BLaER1 (cell line): ENCODE measurements at regions not wholly inside any gene's neighbourhood (a gene's known extent, or its start where the extent isn't known, plus 50 kb on each side); places are given as distances from the start of the nearest gene placed in this dataset.
A peak's percentile ranks its signal among the peaks of the same experiment; 100 is the strongest.
"Not testable (repeated sequence)": the region's sequence is repeated elsewhere in the genome, so short reads cannot be mapped to it uniquely, and the experiment has no call there.

Source experiments
- H3K27ac ChIP-seq: shearing (Covaris generic); formaldehyde crosslinking; 2 replicates; pipeline ENCODE4 v1.8.1; 2022
- H3K27me3 ChIP-seq: shearing (Covaris generic); formaldehyde crosslinking; 2 replicates; pipeline ENCODE4 v1.8.1; 2022
- H3K36me3 ChIP-seq: shearing (Covaris generic); formaldehyde crosslinking; 2 replicates; pipeline ENCODE4 v1.8.1; 2022
- H3K4me1 ChIP-seq: shearing (Covaris generic); formaldehyde crosslinking; 2 replicates; pipeline ENCODE4 v1.8.1; 2022
- H3K4me2 ChIP-seq: shearing (Covaris generic); formaldehyde crosslinking; 2 replicates; pipeline ENCODE4 v1.8.1; 2022
- H3K4me3 ChIP-seq: shearing (Covaris generic); formaldehyde crosslinking; 2 replicates; pipeline ENCODE4 v1.8.1; 2022
- H3K9ac ChIP-seq: shearing (Covaris generic); formaldehyde crosslinking; 2 replicates; pipeline ENCODE4 v1.8.1; 2022
- H3K9me3 ChIP-seq: shearing (Covaris generic); formaldehyde crosslinking; 2 replicates; pipeline ENCODE4 v1.8.1; 2022
- H4K20me1 ChIP-seq: shearing (Covaris generic); formaldehyde crosslinking; 2 replicates; pipeline ENCODE4 v1.8.1; 2022
- Cebpa-rat ChIP-seq: shearing (Covaris generic); IDR thresholded peaks from 2 replicates; pipeline ENCODE4 v1.8.1; 2022

- Histone ChIP-seq H4K20me1 (no peaks in the 10 kb centered on the region), H3K4me3 (no peak overlapping the region), H3K27ac (no peak overlapping the region), H3K4me1 (no peaks in the 10 kb centered on the region), H3K9ac (no peak overlapping the region), H3K4me2 (no peak overlapping the region), H3K36me3 (peaks cover 9% of the 10 kb centered on the region; the same call in 1 of the 2 replicates), H3K27me3 (no peaks in the 10 kb centered on the region), H3K9me3 (peaks cover 26% of the 10 kb centered on the region)
- no peak for TF ChIP-seq Cebpa-rat
These were observed 217.1 kb upstream of the TRPC4 start for GRCh38 chr13:38086721-38087120.

- peaks cover 26% of the 10 kb centered on the region for H3K9me3 ChIP-seq
- TF ChIP-seq Cebpa-rat: no peak
- no peak overlapping the region for H3K4me2 ChIP-seq
- H3K9ac ChIP-seq: no peak overlapping the region
- peaks cover 9% of the 10 kb centered on the region; the same call in 1 of the 2 replicates for H3K36me3 ChIP-seq
- H3K4me3 ChIP-seq: no peak overlapping the region
- no peaks in the 10 kb centered on the region for H4K20me1 ChIP-seq
- no peaks in the 10 kb centered on the region for H3K4me1 ChIP-seq
- H3K27ac ChIP-seq: no peak overlapping the region
- H3K27me3 ChIP-seq: no peaks in the 10 kb centered on the region
These were observed 216.4 kb upstream of the TRPC4 start for GRCh38 chr13:38086013-38086412.

- Histone ChIP-seq H4K20me1 (no peaks in the 10 kb centered on the region), H3K27ac (no peak overlapping the region), H3K9ac (no peak overlapping the region), H3K4me2 (no peak overlapping the region), H3K4me1 (no peaks in the 10 kb centered on the region), H3K4me3 (no peak overlapping the region), H3K27me3 (no peaks in the 10 kb centered on the region), H3K9me3 (no peaks in the 10 kb centered on the region), H3K36me3 (no peaks in the 10 kb centered on the region)
- no peak for TF ChIP-seq Cebpa-rat
These were observed 204.4 kb upstream of the TRPC4 start for GRCh38 chr13:38073931-38074330.

- TF ChIP-seq Cebpa-rat: no peak
- no peaks in the 10 kb centered on the region for H3K9me3 ChIP-seq
- H3K27ac ChIP-seq: no peak overlapping the region
- H3K4me1 ChIP-seq: no peaks in the 10 kb centered on the region
- H3K9ac ChIP-seq: no peak overlapping the region
- H3K36me3 ChIP-seq: no peaks in the 10 kb centered on the region
- H3K4me2 ChIP-seq: no peak overlapping the region
- H4K20me1 ChIP-seq: no peaks in the 10 kb centered on the region
- H3K4me3 ChIP-seq: no peak overlapping the region
- H3K27me3 ChIP-seq: no peaks in the 10 kb centered on the region
These were observed 203.1 kb upstream of the TRPC4 start for GRCh38 chr13:38072696-38073095.

- H4K20me1 ChIP-seq, H3K4me1 ChIP-seq, H3K27ac ChIP-seq, H3K27me3 ChIP-seq, H3K36me3 ChIP-seq, H3K4me2 ChIP-seq, H3K4me3 ChIP-seq, H3K9me3 ChIP-seq, H3K9ac ChIP-seq: not testable (repeated sequence)
These were observed 201.8 kb upstream of the TRPC4 start for GRCh38 chr13:38071340-38071739.

GRCh38 chr13:38053896-38054295 is 184.3 kb upstream of the TRPC4 start:
- no peak overlapping the region for H3K27ac ChIP-seq
- H4K20me1 ChIP-seq: no peaks in the 10 kb centered on the region
- H3K4me1 ChIP-seq: no peaks in the 10 kb centered on the region
- no peaks in the 10 kb centered on the region for H3K9me3 ChIP-seq
- no peak overlapping the region for H3K9ac ChIP-seq
- no peaks in the 10 kb centered on the region for H3K36me3 ChIP-seq
- no peak for TF ChIP-seq Cebpa-rat
- no peak overlapping the region for H3K4me3 ChIP-seq
- H3K4me2 ChIP-seq: no peak overlapping the region
- no peaks in the 10 kb centered on the region for H3K27me3 ChIP-seq

GRCh38 chr13:38046049-38046376 is 176.4 kb upstream of the TRPC4 start:
- Histone ChIP-seq H3K27me3 (no peaks in the 10 kb centered on the region), H3K36me3 (0 out of 2 replicates have a peak, but pooled peaks cover 3% of the 10 kb centered on the region), H4K20me1 (no peaks in the 10 kb centered on the region), H3K4me2 (no peak overlapping the region), H3K4me3 (no peak overlapping the region), H3K9ac (no peak overlapping the region), H3K9me3 (peaks cover 33% of the 10 kb centered on the region), H3K27ac (no peak overlapping the region), H3K4me1 (no peaks in the 10 kb centered on the region)
- TF ChIP-seq Cebpa-rat: no peak

- H3K4me2 ChIP-seq: no peak overlapping the region
- no peak overlapping the region for H3K4me3 ChIP-seq
- H3K9me3 ChIP-seq: peaks cover 33% of the 10 kb centered on the region
- 0 out of 2 replicates have a peak, but pooled peaks cover 3% of the 10 kb centered on the region for H3K36me3 ChIP-seq
- no peaks in the 10 kb centered on the region for H4K20me1 ChIP-seq
- no peak for TF ChIP-seq Cebpa-rat
- H3K4me1 ChIP-seq: no peaks in the 10 kb centered on the region
- H3K27me3 ChIP-seq: no peaks in the 10 kb centered on the region
- peak overlapping the region; percentile 26; the same call in 1 of the 2 replicates for H3K27ac ChIP-seq
- no peak overlapping the region for H3K9ac ChIP-seq
These were observed 175.9 kb upstream of the TRPC4 start for GRCh38 chr13:38045278-38046048.

- H3K4me3 ChIP-seq: no peak overlapping the region
- no peak for TF ChIP-seq Cebpa-rat
- no peak overlapping the region for H3K4me2 ChIP-seq
- H3K27me3 ChIP-seq: no peaks in the 10 kb centered on the region
- no peak overlapping the region for H3K27ac ChIP-seq
- no peaks in the 10 kb centered on the region for H3K4me1 ChIP-seq
- peaks cover 33% of the 10 kb centered on the region for H3K9me3 ChIP-seq
- no peak overlapping the region for H3K9ac ChIP-seq
- H3K36me3 ChIP-seq: 0 out of 2 replicates have a peak, but pooled peaks cover 3% of the 10 kb centered on the region
- no peaks in the 10 kb centered on the region for H4K20me1 ChIP-seq
These were observed 174.5 kb upstream of the TRPC4 start for GRCh38 chr13:38044067-38044466.

- 0 out of 2 replicates have a peak, but pooled peaks cover 3% of the 10 kb centered on the region for H3K36me3 ChIP-seq
- no peaks in the 10 kb centered on the region for H4K20me1 ChIP-seq
- H3K9ac ChIP-seq: no peak overlapping the region
- no peak overlapping the region for H3K4me3 ChIP-seq
- H3K27me3 ChIP-seq: no peaks in the 10 kb centered on the region
- no peak for TF ChIP-seq Cebpa-rat
- no peak overlapping the region for H3K27ac ChIP-seq
- no peak overlapping the region for H3K4me2 ChIP-seq
- no peaks in the 10 kb centered on the region for H3K4me1 ChIP-seq
- H3K9me3 ChIP-seq: peaks cover 33% of the 10 kb centered on the region
These were observed 173.2 kb upstream of the TRPC4 start for GRCh38 chr13:38042771-38043170.

GRCh38 chr13:38024431-38024830 is 154.9 kb upstream of the TRPC4 start:
- H3K36me3 ChIP-seq: no peaks in the 10 kb centered on the region
- H3K27me3 ChIP-seq: no peaks in the 10 kb centered on the region
- H3K4me2 ChIP-seq: no peak overlapping the region
- no peak overlapping the region for H3K9ac ChIP-seq
- H3K4me3 ChIP-seq: no peak overlapping the region
- no peak for TF ChIP-seq Cebpa-rat
- no peaks in the 10 kb centered on the region for H4K20me1 ChIP-seq
- no peaks in the 10 kb centered on the region for H3K9me3 ChIP-seq
- H3K4me1 ChIP-seq: no peaks in the 10 kb centered on the region
- no peak overlapping the region for H3K27ac ChIP-seq
